Mucosa of gallbladder (tissue), 1 donor: ENCODE measurements at regions not wholly inside any gene's neighbourhood (a gene's known extent, or its start where the extent isn't known, plus 50 kb on each side); places are given as distances from the start of the nearest gene placed in this dataset.

Experiments used
- DNase-seq: peaks from one replicate; pipeline ENCODE4 v3.0.0-alpha.2; 2020; ENCODE audit warnings: low spot score
- donor health status: DM: no; HTN: no; CAD: no.

- no peak for DNase-seq
Measured at GRCh38 chr9:90290716-90291485, 351.7 kb downstream of the DIRAS2 start.

GRCh38 chr9:90296539-90296938 lies 346.1 kb downstream of the DIRAS2 start:
- DNase-seq: no peak

- DNase-seq: no peak
Measured at GRCh38 chr9:90299968-90300367, 342.7 kb downstream of the DIRAS2 start.

- no peak for DNase-seq
Measured at GRCh38 chr9:90300611-90301276, 341.9 kb downstream of the DIRAS2 start.

GRCh38 chr9:90301277-90301653 lies 341.4 kb downstream of the DIRAS2 start:
- DNase-seq: peak; percentile 57

- DNase-seq: no peak
Measured at GRCh38 chr9:90303655-90304054, 339.0 kb downstream of the DIRAS2 start.

GRCh38 chr9:90306158-90306557 lies 336.5 kb downstream of the DIRAS2 start:
- no peak for DNase-seq

- DNase-seq: no peak
Measured at GRCh38 chr9:90307167-90307833, 335.3 kb downstream of the DIRAS2 start.

GRCh38 chr9:90307891-90308290 lies 334.7 kb downstream of the DIRAS2 start:
- no peak for DNase-seq

GRCh38 chr9:90308691-90309090 lies 333.9 kb downstream of the DIRAS2 start:
- DNase-seq: no peak

- DNase-seq: no peak
Measured at GRCh38 chr9:90309809-90310520, 332.7 kb downstream of the DIRAS2 start.

GRCh38 chr9:90310521-90310876 lies 332.1 kb downstream of the DIRAS2 start:
- no peak for DNase-seq

- no peak for DNase-seq
Measured at GRCh38 chr9:90311811-90312210, 330.8 kb downstream of the DIRAS2 start.

GRCh38 chr9:90322296-90322695 lies 320.3 kb downstream of the DIRAS2 start:
- DNase-seq: no peak

GRCh38 chr9:90325913-90326653 lies 316.5 kb downstream of the DIRAS2 start:
- no peak for DNase-seq

GRCh38 chr9:90330231-90330630 lies 312.4 kb downstream of the DIRAS2 start:
- no peak for DNase-seq

- no peak for DNase-seq
Measured at GRCh38 chr9:90331826-90332575, 310.6 kb downstream of the DIRAS2 start.

GRCh38 chr9:90333226-90333625 lies 309.4 kb downstream of the DIRAS2 start:
- no peak for DNase-seq

- DNase-seq: peak; percentile 22
Measured at GRCh38 chr9:90340421-90340820, 302.2 kb downstream of the DIRAS2 start.

- DNase-seq: no peak
Measured at GRCh38 chr9:90342607-90343006, 300.0 kb downstream of the DIRAS2 start.

GRCh38 chr9:90343366-90343765 lies 299.3 kb downstream of the DIRAS2 start:
- DNase-seq: no peak
